ENCODE measurements at regions not wholly inside any gene's neighbourhood (a gene's known extent, or its start where the extent isn't known, plus 50 kb on each side); places are given as distances from the start of the nearest gene placed in this dataset.

DNA sequence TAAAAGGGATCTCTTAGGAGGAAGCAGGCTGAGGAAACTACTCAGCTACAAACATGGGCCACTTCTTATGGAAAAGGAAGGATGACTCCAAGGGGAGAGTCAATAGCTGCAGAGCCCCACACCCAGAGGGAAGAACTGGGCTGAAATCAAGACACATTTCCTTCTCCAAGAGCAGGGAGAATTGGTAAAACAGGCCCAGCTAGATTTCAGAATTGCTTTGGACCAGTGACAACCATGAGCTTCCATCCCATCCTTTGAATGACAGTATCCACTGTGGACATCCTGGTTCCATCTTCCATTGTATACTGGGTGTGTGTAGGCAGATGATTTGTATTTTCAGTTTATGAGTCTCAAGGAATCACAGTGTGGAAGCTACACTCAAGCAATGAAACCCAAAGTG lies 267.5 kb downstream of the IRF8 start:
- FAIRE-seq, result no peak

DNA sequence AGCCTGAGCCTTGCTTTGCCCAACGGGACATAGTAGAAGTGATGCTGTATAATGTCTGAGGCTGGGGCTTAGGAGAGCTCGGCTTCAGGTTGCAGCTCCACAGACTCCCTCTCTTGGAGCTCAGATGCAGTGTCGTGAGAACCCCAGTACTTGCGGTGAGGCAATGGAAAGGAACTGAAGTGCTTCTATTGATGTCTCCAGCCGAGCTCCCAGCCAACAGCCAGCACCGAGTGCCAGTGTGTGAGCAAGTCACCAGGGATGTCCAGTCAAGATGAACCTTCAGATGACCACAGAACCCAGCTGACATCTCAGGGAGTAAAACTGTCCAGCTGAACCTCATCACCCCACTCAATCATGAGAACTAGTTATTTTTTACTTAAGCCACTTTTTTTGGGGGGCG lies 268.1 kb downstream of the IRF8 start:
- FAIRE-seq, result no peak

DNA sequence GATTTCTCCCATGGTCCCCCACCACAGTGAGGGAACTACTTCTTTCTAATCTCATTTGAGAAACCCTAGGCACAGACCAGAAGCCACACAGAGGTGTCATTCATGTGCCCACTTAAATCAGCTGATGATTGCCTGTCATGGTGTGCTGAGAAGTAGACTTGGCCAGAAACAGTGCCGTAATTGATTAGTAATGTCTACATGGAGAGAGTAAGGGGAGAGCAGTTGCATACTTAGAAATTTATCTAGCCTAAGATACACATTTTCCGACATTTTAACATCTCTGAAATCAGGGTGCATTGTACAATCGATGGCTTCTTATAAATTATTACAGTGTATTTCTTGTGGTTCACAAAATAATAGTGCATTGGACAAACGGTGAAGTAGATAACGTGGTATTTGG lies 271.8 kb downstream of the IRF8 start:
- no peak for FAIRE-seq

DNA sequence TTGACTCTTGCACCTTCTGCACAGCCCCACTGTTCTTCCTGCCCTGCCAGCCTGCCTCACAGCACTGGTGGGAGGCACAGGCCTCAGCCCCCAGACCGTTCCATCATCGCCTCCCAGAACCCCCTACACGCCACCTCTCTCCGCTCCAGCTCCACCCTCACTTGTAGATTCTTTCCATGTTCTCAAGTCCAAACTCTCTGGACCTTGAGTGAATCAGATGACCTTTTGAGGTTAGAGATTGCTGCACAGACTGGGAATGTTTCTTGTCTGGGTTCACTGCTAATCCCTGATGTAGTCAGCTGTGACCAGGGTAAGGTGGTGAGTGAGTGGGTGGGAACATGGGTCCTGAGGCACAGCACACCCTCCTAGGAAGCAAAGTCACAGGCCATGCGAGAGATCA lies 272.4 kb downstream of the IRF8 start:
- FAIRE-seq, result no peak

DNA sequence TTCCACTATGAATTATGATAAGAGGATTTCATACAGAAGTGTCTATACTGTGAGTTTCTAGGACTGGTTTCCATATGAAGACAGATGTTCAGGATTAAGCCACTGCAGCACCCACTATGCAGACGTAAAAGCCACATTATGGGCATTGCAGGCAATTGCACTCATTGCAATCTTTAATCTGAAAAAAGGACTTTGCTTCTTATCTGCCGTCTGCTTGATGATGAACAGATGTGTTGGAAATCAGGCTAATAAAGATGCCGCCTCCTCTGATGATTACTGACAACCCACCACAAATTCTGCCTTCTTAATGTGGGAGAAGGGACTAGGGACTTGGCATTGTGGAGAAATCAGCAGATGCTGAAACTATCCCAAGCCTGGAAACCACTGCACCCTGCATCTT lies 276.9 kb downstream of the IRF8 start:
- FAIRE-seq, result no peak

DNA sequence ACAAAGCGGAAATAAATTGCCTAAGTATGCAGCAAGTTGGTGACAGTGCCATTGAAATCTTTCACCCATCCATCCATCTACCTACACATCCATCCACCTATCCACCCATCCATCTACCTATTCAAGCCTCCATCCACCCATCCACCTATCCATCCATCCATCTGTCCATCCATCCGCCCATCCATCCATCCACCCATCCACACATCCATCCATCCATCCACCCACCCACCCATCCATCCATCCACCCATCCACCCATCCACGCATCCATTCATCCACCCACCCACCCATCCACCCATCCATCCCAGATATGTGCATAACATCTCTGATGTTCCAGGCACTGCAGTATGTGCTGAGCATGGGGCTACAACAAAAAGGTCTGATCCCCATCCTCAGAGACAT lies 277.5 kb downstream of the IRF8 start:
- FAIRE-seq, result no peak

DNA sequence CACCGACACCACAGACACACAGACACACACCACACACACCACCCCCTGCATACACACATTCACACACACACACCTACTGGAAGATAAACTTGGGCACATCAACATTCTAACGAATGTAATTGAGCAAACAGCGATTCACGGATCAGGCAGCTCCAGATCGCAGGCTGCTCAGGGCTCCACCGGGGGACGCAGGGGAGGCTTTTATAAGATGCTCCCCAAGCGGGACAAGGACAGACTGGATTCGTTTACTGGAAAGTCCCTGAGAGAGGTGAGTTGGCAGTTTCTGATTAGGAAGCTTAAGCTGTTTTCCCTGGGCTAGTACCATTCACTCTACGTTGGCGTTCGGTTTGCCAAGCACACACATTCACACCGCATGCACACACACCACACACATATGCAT lies 281.3 kb downstream of the IRF8 start:
- FAIRE-seq, result no peak

DNA sequence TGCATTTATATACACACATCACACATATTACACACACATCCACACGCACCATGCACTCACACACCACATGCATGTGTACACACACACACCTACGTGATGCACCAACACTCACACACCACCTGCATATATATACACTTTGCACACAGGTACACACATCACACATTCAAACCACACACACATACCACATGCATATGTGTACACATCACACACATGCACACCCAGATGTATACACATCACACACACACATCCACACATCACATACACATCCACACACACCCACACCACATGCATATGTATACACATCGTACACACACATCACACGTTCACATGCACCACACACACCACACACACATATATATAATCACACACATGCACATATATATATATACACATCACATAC lies 281.8 kb downstream of the IRF8 start:
- no peak for FAIRE-seq

DNA sequence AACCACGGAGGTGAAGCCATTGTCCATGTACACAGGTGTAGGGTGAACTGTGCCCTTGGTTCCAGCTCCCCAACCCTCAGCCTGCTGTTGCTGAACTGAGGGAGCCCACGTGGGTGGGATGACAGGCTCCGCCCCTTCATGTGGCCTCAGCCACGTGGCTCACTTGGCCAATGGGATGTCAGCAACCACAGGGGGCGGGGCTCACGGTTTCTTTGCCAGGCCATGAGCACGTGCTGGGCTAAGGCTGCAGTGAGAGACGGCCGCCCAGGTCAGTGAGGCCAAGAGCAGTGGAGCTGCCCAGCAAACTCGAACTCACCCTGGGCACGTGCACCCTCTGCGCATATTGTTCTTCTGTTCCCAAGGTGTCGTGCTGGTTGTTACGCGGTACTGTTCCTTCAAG lies 282.6 kb downstream of the IRF8 start:
- FAIRE-seq, result no peak

DNA sequence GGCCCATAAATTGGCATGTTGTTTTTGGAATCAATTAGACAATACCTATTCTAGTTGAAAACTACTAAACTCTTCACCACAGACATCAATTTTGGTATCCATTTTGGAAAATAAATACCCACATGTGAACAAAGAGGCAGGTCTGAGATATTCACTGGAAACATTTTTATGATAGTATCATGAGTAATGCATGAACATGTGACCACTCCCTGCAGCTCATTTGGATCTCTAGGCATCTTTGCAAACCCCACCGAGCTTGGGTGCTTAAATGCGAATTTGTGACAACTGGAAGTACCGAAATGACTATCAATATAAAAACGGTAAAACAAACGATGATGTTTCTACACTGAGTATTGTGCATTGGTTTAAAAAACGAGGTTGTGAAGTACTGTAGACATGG lies 285.2 kb downstream of the IRF8 start:
- FAIRE-seq, result no peak

DNA sequence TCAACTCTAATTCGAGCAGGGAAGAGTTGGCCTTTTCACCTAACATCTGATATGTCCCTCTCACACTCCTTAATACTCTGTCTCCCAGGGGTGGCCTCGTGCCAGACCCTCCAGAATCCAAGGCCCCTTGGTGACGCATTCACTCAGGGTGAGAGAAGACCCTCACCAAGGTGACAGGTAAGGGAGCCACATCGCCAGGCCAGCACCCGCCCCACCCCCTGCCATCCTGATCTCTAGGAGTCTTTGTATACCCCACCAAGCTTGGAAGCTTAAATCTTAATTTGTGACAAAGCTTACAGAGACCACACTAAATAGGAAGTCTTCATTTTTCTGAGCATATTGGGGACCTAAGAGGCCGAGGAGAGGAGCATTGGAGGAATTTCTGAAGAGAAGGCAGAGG lies 286.1 kb downstream of the IRF8 start:
- no peak for FAIRE-seq

DNA sequence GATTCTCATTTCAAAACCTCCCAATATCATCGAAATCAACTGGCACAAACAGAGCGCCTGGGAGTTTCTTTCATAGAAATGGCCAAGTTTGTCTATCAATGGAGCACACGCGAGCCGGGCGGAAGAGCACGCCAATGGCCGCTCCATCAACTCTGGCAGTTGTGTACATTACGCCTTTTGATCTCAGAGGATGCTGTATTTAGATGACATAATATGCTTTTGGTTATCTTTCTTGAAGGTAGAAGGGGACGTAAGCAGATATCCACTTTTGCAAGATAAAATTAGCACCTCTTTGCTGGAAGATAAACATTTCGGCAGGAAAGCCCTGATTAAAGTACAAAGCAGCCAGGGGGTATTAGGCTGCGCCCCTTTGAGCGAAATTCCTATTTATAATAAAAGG lies 287.4 kb downstream of the IRF8 start:
- no peak for FAIRE-seq

DNA sequence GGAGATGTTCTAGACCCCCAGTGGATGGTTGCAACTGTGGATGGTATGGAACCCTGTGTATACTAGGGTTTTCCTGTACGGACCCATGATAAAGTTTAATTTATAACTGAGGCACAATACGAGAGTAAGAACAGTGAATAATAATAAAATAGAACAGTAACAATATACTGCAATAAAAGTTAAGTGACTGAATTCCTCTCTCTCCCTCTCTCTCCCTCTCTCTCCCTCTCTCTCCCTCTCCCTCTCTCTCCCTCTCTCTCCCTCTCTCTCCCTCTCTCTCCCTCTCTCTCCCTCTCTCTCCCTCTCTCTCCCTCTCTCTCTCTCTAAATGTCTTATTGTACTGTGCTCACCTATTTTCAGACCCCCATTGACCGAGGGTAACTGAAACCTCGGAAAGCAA lies 291.0 kb downstream of the IRF8 start:
- FAIRE-seq, result no peak

DNA sequence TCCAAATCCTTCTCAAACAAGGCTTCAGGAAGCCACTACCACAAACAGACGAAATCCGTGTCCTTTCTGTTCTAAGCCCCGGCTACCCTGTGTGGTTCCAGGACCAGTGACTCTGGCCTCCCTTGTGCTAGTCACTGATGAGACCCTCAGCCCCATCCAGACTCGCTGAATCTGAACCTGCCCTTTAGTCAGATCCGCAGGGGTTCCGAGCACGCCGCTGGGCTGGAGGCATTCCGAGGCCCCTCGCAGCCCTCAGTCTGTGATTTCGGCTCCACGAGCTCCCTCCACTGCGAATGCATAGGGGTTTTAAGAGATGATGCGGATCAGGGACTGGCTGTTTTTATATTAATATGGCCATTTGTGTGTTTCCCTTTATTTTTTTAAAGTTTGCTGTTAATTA lies 292.7 kb downstream of the IRF8 start:
- FAIRE-seq, result no peak

DNA sequence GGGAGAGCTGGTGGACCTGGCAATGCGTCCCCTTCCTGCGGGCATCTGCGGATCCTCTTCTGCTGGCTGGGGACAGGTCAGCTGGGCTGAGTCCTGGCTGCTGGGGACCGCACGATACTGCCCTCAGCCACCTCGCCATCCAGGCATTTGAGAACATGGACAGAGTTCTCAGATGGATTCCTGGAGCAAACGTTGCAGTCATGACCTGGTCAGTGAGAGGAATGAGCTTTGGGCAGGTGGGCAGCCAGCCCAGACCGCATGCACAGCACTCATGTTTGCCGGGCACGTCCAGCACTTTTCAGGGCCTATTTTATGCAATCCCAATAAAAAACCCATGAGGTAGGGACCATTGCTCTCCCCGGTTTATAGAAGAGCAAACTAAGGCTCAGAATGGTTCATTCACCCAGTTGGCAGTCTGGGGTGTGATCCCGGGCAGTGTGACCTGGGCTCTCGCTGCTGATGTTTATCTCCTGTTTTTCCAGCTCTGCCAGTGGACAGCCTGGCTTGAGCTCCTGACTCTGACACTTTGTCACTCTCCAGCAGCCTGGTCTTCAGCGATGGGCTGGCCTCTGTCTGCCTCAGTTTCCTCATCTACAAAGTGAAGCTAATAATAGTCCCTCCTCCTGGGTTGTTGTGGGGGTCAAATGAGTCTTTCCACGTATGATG lies 294.7 kb downstream of the IRF8 start:
- no peak for FAIRE-seq

DNA sequence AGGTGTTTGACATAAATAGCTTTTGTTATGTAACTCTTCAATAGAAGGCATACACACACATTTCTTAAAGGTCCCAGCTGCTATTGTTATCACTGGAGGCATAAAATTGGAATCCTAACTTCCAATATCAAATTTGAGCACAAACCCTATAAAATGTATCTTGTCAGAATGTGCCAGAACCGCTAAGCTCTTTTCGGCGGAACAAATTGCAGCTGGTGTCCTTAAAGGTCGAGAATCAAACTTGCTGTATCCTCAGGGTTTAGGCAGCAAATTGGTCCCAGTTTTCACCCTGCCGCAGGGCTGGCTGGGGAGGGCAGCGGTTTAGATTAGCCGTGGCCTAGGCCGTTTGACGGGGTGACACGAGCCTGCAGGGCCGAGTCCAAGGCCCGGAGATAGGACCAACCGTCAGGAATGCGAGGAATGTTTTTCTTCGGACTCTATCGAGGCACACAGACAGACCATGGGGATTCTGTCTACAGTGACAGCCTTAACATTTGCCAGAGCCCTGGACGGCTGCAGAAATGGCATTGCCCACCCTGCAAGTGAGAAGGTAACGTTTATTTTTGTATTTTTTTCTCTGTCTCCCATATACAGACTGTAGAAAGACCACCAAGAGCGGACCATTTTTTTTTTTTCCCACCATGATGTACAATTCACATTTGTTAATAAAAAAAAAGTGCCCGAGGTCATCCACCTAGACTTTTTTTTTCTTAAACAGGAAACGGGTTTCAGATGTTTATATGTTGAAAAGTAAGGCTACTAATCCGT lies 297.1 kb downstream of the IRF8 start:
- FAIRE-seq, result no peak

DNA sequence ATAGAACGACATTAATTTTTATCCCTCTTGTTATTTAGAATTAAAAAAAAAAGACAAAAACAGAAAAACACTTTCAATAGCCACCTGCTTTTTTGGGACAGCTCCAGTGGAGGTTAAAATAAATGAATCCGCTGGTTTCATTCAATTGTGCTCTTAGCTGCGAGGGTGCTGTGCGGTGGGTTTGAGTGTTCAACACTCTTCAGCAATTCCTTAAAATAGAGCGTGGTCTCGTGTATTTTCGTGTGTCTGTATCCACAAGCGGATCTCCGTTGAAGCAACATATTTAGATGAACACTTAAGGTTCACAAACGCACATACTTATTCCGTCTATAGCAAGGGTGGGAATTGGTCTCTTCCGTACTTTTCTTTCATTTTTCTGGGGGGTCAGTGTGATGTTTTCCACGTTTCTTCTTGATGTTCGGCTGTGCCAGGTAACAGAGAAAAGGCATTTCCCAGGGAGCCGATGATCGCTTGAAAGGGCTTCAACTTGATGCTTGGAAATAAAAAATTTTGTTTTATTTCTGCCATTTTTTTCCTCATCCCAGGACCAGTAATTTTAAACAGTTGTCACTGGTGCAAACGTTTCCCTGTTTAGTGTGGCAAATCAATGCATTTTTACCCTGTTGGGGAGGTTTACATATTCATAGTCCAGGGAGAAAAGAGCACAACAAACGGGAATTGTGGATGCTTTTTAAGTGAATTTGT lies 297.9 kb downstream of the IRF8 start:
- FAIRE-seq, result no peak

DNA sequence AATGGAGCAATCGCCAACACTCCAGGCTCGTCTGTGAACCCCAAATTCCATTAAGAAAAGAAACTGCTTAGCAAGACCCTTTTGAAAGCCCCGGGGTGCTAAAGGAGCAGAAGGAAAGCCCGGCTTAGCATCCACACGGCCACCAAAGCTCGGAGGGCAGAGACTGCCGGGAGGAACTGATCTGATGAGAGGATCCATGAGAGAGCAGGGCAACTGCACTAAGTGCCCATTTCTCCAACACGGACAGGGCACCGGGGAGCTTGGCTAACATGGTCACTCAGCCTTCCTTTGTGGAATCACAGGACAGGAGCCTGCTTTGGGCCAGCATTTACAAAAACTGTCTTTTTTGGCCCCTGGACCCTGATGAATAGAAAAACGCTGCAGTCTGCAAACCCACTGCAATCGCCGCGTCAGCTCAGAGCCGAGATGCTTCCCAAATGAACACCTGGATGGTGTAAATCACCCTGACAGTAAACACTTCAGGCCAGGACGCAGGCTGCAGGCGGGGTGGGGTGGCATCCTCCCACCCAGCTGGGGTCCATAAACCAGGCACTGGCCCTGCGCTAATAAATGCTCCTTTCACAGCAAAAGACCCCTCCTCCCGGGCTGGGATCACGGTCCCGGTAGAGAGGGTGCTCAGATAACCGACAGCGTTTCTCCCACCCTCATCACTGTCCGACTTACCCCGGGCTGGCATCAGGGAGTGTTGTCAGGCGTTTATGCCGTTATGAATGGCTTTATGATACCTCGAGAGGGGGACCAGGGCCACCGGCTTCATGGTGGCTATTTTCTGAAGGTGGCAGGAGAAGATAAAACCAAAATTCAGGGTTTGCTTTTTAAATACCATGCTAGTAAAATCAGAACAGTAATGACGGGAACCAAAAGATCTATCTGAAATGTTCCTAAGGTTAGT lies 299.5 kb downstream of the IRF8 start:
- no peak for FAIRE-seq

DNA sequence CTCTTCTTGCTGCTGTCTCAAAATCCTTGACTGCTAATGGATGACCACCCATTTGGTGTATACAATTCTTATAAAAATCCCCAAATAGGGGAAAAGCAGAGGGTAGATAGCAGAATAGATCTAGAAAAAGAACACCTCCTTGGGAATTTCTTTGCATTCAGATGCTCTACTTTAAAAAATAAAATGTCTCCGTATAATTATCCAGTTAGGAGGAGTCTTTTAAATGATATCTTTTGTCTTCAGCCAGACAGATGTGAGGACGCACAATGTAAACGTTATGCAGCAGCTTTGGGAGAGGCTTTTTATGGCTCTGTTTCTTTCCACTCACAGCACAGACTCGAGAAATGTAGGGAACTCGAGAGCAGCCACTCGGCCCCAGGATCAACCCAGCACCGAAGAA lies 300.2 kb downstream of the IRF8 start:
- no peak for FAIRE-seq

DNA sequence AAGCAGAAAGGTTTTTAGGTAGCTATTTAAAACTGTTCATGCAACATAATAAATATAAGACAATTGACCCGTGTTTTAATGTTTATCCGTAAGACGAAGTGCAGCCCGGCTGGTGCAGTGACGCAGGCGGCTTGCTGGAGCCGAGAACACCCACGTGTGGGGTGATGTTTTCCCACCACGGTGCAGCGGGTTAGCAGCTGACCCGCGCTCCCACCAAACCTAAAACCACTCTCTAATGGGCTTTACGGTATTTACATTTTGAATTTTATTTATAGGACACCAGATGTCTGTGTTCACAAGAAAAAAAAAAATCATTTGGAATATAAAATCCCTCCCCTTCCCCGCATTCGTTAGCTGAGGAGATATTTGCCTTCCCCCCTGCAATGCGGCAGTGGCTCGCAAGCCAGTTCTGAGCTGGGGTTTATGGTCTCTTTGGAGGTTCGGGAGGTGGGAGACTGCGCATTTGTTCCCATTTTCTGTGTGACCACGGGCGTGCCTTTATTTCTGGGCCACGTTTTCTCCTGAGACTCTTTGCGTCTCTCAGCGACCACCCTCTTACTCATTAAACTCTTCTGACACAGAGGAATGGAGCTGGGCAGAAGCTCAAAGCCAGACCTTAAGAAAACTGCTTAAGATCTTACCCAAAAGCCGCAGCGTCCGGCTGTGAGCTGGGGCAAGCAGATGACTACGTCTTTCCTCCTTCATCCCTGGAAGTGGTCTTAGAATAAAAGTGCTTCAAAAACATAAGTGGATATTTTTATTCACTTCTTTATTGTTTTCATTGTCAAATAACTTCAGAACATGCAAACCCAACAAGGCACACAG lies 301.1 kb downstream of the IRF8 start:
- FAIRE-seq, result no peak

DNA sequence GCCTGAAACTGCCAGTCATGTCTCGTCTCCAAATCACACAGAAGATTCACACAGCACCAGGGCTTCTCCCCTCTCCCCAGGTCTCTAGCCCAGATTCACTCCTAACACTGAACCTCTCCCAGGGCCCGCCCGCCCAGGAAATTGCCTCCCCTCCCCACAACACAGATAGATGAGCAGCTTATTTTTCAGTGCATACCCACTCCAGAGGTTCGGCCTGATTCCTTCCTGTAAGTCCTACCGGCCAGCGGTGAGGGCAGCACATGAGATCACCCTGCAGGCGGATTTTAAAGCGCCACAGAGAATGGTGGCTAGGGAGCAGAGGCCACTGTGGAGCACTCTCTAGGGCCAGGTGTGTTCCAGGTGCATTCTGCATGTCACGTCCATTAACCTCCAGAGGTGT lies 301.8 kb downstream of the IRF8 start:
- FAIRE-seq, result no peak

DNA sequence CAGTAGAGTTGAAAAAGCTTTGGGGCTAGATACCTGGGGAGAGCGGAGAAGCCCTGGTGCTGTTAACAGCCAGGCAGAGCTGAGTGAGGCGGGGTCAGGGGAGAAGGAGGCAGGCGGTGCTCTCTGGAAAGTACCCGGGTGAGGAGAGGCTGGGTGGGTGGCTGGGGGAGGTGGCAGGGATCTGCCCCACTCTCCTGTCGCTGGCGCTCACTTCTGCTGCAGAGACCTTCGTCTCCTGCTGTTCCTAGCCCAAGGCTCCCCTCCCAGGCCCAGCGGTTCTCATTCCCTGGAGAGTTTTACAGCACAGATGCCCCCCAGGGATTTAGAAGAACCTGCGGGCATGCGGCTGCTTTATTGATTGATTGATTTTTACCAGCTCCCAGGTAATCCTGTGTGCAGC lies 302.8 kb downstream of the IRF8 start:
- no peak for FAIRE-seq

All from islet of Langerhans (tissue), 1 donor.